AG09309 (cell line): ENCODE measurements at regions not wholly inside any gene's neighbourhood (a gene's known extent, or its start where the extent isn't known, plus 50 kb on each side); places are given as distances from the start of the nearest gene placed in this dataset.

Experiments
- DNase-seq: peaks from one replicate; pipeline ENCODE4 v3.0.0-alpha.2; 2010; ENCODE audit warnings: low read depth
- H3K4me3 ChIP-seq: 2 replicates; pipeline ENCODE4 v1.5.1; 2011; ENCODE audit warnings: mild to moderate bottlenecking, low read depth, low read length, moderate library complexity; ENCODE audit not compliant: control insufficient read depth
- CTCF ChIP-seq: IDR thresholded peaks from 2 replicates; pipeline ENCODE4 v1.5.1; 2011; ENCODE audit warnings: mild to moderate bottlenecking, low read depth, low read length, inconsistent platforms; ENCODE audit not compliant: insufficient read depth, control insufficient read depth; ENCODE audit errors: missing control alignments

GRCh38 chr3:182104881-182105280 lies 393.2 kb downstream of the SOX2 start:
- TF ChIP-seq CTCF: no peak
- no peak overlapping the region for H3K4me3 ChIP-seq

GRCh38 chr3:182105875-182106274 lies 394.1 kb downstream of the SOX2 start:
- DNase-seq: no peak
- no peak for TF ChIP-seq CTCF
- no peak overlapping the region for H3K4me3 ChIP-seq

More at GRCh38 chr3:182104881-182105280, 393.2 kb downstream of the SOX2 start:
- no peak for DNase-seq

GRCh38 chr3:182108371-182108770 lies 396.6 kb downstream of the SOX2 start:
- DNase-seq: no peak
- TF ChIP-seq CTCF: no peak
- H3K4me3 ChIP-seq: no peak overlapping the region

GRCh38 chr3:182111967-182112366 lies 400.2 kb downstream of the SOX2 start:
- DNase-seq: no peak
- no peak for TF ChIP-seq CTCF
- H3K4me3 ChIP-seq: no peak overlapping the region

- TF ChIP-seq CTCF: no peak
- H3K4me3 ChIP-seq: no peak overlapping the region
- no peak for DNase-seq
Observed at GRCh38 chr3:182115328-182116015, 403.7 kb downstream of the SOX2 start.

GRCh38 chr3:182116386-182116785 lies 404.7 kb downstream of the SOX2 start:
- no peak overlapping the region for H3K4me3 ChIP-seq
- DNase-seq: no peak
- TF ChIP-seq CTCF: no peak
